ENCODE measurements at regions not wholly inside any gene's neighbourhood (a gene's known extent, or its start where the extent isn't known, plus 50 kb on each side); places are given as distances from the start of the nearest gene placed in this dataset.

DNA sequence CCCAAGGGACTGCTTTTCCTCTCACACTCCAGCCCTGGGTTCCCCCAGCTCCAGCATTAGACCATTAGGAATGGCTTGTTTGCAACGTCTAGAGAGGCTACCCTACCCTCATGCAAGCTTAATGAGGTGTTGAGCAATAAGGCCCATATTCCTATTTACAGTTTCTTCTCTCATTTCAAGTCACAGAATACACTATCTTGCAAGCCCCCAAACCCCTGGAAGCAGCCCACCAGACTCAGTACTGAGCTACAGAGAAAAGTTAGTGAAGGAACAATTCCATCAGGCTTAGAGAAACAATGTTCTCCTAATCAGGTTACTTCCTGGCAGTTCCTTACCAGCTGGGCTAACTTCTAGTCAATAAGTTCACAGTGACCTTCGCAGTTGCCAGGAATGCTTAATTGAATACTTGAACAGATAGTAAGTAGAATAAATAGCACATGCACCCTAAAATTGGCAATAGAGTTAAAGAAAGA lies 606.5 kb upstream of the NOX3 start:
- H3K9me3 ChIP-seq: no peaks in the 10 kb centered on the region
- intact Hi-C loops (cut with DNase I): no loop called here
- no peak overlapping the region for H3K4me3 ChIP-seq
- ATAC-seq: peak in 3 of 4 donors; percentile 42 to 72 (median 61)
- no peaks in the 10 kb centered on the region for H3K36me3 ChIP-seq
- no peak overlapping the region for H3K27ac ChIP-seq
- H3K4me1 ChIP-seq: peaks cover 0 to 14% (median 2%) of the 10 kb centered on the region in 12 donors
- DNase-seq: peak in 1 of 5 donors; percentile 30
- 45 to 66% (median 51%) methylated on average over 2 of the region's 2 CpGs for WGBS, 4 donors
- no peaks in the 10 kb centered on the region for H3K27me3 ChIP-seq
- TF ChIP-seq, protein P1, sequence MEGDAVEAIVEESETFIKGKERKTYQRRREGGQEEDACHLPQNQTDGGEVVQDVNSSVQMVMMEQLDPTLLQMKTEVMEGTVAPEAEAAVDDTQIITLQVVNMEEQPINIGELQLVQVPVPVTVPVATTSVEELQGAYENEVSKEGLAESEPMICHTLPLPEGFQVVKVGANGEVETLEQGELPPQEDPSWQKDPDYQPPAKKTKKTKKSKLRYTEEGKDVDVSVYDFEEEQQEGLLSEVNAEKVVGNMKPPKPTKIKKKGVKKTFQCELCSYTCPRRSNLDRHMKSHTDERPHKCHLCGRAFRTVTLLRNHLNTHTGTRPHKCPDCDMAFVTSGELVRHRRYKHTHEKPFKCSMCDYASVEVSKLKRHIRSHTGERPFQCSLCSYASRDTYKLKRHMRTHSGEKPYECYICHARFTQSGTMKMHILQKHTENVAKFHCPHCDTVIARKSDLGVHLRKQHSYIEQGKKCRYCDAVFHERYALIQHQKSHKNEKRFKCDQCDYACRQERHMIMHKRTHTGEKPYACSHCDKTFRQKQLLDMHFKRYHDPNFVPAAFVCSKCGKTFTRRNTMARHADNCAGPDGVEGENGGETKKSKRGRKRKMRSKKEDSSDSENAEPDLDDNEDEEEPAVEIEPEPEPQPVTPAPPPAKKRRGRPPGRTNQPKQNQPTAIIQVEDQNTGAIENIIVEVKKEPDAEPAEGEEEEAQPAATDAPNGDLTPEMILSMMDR (IDR thresholded peaks at IDR 0.05): no peak
- TF ChIP-seq POLR2A (IDR thresholded peaks at IDR 0.05): no peak

DNA sequence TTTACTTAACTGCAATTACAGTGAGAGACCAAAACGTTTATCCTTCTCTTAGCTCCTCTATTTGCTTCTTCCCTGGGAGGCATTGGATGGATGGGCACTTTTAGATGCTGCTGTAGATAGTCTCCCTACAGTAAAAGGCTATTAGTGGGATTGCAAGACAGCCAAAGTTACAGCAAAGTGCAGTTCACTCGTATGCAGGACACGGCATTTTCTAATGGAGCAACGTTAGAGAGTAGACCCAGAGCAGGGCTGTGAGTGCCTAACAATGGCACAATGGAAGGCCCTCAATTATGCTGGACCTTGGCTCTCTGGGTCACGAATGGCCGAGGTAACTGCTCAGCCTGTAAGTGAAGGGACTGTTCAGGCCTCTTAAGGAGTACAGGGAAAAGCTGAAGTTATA lies 605.8 kb upstream of the NOX3 start:
- intact Hi-C loops (cut with DNase I): no loop called here
- DNase-seq (no peak), ATAC-seq (no peak)
- no peak overlapping the region for H3K27ac ChIP-seq
- WGBS, 4 donors: 71 to 83% (median 78%) methylated on average over 6 of the region's 6 CpGs
- no peak overlapping the region for H3K4me3 ChIP-seq
- H3K4me1 ChIP-seq: peaks cover 0 to 14% (median 2%) of the 10 kb centered on the region in 12 donors
- TF ChIP-seq POLR2A (IDR thresholded peaks at IDR 0.05): no peak
- TF ChIP-seq, protein P1 (IDR thresholded peaks at IDR 0.05): no peak
- H3K36me3 ChIP-seq: no peaks in the 10 kb centered on the region
- H3K27me3 ChIP-seq: no peaks in the 10 kb centered on the region
- peaks cover 0 to 5% (median 0%) of the 10 kb centered on the region in 12 donors for H3K9me3 ChIP-seq

DNA sequence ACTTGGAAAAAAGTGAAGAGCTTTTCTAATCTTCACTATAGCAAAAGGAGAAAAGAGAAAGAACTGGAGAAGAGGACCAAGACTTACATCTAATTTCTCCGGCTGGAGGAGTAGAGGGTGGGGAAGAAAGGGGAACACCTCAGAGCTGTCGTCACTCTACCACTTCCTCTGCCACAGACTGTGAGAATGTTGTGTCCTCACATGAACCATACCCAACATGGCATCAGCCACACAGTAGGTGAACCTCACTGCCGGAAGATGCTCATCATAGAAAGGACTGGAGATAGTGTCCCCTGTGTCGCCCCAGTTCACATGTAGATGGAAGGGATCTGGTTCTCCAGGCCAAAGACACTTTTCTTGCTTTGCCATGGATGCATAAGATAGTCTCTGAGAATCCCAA lies 604.4 kb upstream of the NOX3 start:
- Histone ChIP-seq H3K27me3 (no peaks in the 10 kb centered on the region), H3K27ac (no peak overlapping the region), H3K9me3 (peaks cover 0 to 13% (median 5%) of the 10 kb centered on the region in 12 donors), H3K4me1 (peaks cover 0 to 14% (median 2%) of the 10 kb centered on the region in 12 donors), H3K36me3 (no peaks in the 10 kb centered on the region), H3K4me3 (no peak overlapping the region)
- TF ChIP-seq, protein P1 (IDR thresholded peaks at IDR 0.05): no peak
- no peak for TF ChIP-seq POLR2A (IDR thresholded peaks at IDR 0.05)
- intact Hi-C loops (cut with DNase I): no loop called here
- WGBS, 4 donors: 81 to 94% (median 88%) methylated on average over 4 of the region's 4 CpGs
- no peak for DNase-seq
- no peak for ATAC-seq

DNA sequence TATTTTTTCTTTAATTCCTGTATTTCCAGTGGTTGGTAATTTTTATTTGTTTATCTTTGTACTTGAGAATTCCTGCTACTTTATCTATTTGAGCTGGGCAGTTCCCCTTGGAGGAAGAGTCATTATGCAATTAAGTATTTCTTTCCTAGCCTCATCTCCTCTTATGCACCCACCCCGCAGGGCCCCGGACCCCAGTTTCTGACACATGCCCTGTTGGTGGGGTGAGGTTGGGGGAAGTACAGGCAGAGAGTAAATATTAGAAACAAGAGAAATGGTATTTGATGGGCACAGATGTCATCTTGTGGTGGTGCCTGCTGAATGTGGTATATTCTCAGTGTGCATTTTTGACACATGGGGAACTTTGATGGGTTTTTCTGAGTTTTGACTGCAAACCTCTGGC lies 602.7 kb upstream of the NOX3 start:
- TF ChIP-seq, protein P1 (IDR thresholded peaks at IDR 0.05): no peak
- TF ChIP-seq POLR2A (IDR thresholded peaks at IDR 0.05): no peak
- 83 to 89% (median 86%) methylated on average over 2 of the region's 2 CpGs for whole genome bisulfite sequencing, 4 donors
- no peak overlapping the region for H3K27ac ChIP-seq

More for the DNA sequence above, 602.7 kb upstream of the NOX3 start:
- peaks cover 0 to 14% (median 2%) of the 10 kb centered on the region in 12 donors for H3K4me1 ChIP-seq
- intact Hi-C loops (cut with DNase I): no loop called here
- H3K9me3 ChIP-seq: peaks cover 0 to 13% (median 5%) of the 10 kb centered on the region in 12 donors
- no peak for DNase-seq
- H3K27me3 ChIP-seq: no peaks in the 10 kb centered on the region
- no peak overlapping the region for H3K4me3 ChIP-seq
- no peaks in the 10 kb centered on the region for H3K36me3 ChIP-seq
- ATAC-seq: no peak
